ENCODE measurements at regions not wholly inside any gene's neighbourhood (a gene's known extent, or its start where the extent isn't known, plus 50 kb on each side); places are given as distances from the start of the nearest gene placed in this dataset.

GRCh38 chr1:95916616-95917015, 682.6 kb downstream of the RWDD3 start:
- ChIA-PET CTCF (interaction anchor here (0.7 to 1.6 kb wide), 6 partner anchors 8 to 1134 kb away, joined by 3 to 7 read pairs (median 4); no protein-coding TSS in a partner anchor), POLR2A (no interaction called here)
- DNase-seq (ENCODE audit: low read depth, low spot score) = peak; percentile 46
- no peak overlapping the region for H3K4me2 ChIP-seq (ENCODE audit: insufficient read depth, low read length)
- no peaks in the 10 kb centered on the region for H3K9me1 ChIP-seq (replicated peaks; ENCODE audit: control insufficient read depth, extremely low read depth, insufficient read depth, low read length)
- no peak overlapping the region for H2AFZ ChIP-seq (ENCODE audit: low read depth, low read length)
- H3K4me1 ChIP-seq (ENCODE audit: control insufficient read depth, extremely low read depth, insufficient read depth, low read length) = no peaks in the 10 kb centered on the region
- no peaks in the 10 kb centered on the region for H3K9me3 ChIP-seq (replicated peaks; ENCODE audit: control insufficient read depth, insufficient read depth, low read length)
- H4K20me1 ChIP-seq (replicated peaks; ENCODE audit: control insufficient read depth, extremely low read depth, insufficient read depth, low read length) = no peaks in the 10 kb centered on the region
- H3K36me3 ChIP-seq (ENCODE audit: control insufficient read depth in 2 of 2, extremely low read depth in 1 of 2, insufficient read depth in 2 of 2, low read length in 2 of 2) = no peaks in the 10 kb centered on the region
- TF ChIP-seq MAX (IDR thresholded peaks at IDR 0.05; ENCODE audit: insufficient read depth, insufficient read length) = no peak
- TF ChIP-seq, protein P1, sequence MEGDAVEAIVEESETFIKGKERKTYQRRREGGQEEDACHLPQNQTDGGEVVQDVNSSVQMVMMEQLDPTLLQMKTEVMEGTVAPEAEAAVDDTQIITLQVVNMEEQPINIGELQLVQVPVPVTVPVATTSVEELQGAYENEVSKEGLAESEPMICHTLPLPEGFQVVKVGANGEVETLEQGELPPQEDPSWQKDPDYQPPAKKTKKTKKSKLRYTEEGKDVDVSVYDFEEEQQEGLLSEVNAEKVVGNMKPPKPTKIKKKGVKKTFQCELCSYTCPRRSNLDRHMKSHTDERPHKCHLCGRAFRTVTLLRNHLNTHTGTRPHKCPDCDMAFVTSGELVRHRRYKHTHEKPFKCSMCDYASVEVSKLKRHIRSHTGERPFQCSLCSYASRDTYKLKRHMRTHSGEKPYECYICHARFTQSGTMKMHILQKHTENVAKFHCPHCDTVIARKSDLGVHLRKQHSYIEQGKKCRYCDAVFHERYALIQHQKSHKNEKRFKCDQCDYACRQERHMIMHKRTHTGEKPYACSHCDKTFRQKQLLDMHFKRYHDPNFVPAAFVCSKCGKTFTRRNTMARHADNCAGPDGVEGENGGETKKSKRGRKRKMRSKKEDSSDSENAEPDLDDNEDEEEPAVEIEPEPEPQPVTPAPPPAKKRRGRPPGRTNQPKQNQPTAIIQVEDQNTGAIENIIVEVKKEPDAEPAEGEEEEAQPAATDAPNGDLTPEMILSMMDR (IDR thresholded peaks at IDR 0.05; ENCODE audit: extremely low read depth in 1 of 2, insufficient read depth in 1 of 2, low read depth in 1 of 2, low read length in 2 of 2) = peak; percentile 25 to 51
- no peak for FAIRE-seq
- no peaks in the 10 kb centered on the region for H3K27me3 ChIP-seq (ENCODE audit: control insufficient read depth in 2 of 2, insufficient read depth in 2 of 2, low read length in 2 of 2)
- intact Hi-C loops (cut with micrococcal nuclease) (loop anchor here (1.0 to 5.0 kb wide), 3 partner anchors 166 to 929 kb away; no protein-coding TSS in a partner anchor), dilution Hi-C loops (cut with MboI; ENCODE audit: extremely low pct_ligation_motif_present, low sequenced_read_pairs) (no loop called here)
- no peak overlapping the region for H3K4me3 ChIP-seq (replicated peaks in 1 of 3; ENCODE audit: insufficient read depth in 1 of 3, low read depth in 1 of 3, low read length in 3 of 3)
- BruUV-seq (replicated peaks) = no TSS peak
- H3K79me2 ChIP-seq (ENCODE audit: control insufficient read depth, insufficient read depth, low read length) = no peaks in the 10 kb centered on the region
- H3K27ac ChIP-seq (ENCODE audit: insufficient read depth, low read depth, low read length) = no peak overlapping the region
- H3K9ac ChIP-seq (replicated peaks; ENCODE audit: extremely low read depth, insufficient read depth, low read length) = no peak overlapping the region

DNA sequence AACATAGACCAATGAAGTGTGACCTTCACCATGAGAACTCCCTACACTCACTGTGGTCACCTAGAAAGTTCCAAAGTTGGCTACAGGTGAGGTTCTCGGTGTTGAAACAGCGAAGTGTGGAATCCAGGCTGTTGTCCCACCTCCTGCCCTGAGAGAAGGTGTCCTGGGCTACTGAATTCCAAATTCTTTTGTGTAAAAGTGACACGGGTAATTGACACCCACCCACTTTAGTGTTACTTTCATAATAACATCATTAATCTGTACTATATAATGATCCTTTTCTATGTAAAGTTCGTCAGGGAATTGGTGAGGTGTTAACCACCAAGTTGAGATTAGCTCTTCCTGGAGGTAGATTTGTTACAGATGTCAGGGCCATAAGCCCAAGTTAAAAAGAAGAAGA, 690.7 kb downstream of the RWDD3 start:
- FAIRE-seq (no peak), DNase-seq (ENCODE audit: low read depth, low spot score) (no peak)
- BruUV-seq (replicated peaks) = no TSS peak
- dilution Hi-C loops (cut with MboI; ENCODE audit: extremely low pct_ligation_motif_present, low sequenced_read_pairs) = no loop called here
- no peak for TF ChIP-seq MAX (IDR thresholded peaks at IDR 0.05; ENCODE audit: insufficient read depth, insufficient read length)
- no peak for TF ChIP-seq JUN (IDR thresholded peaks at IDR 0.05; ENCODE audit: borderline replicate concordance, insufficient read depth, insufficient read length, low read depth)
- TF ChIP-seq EZH2 (IDR thresholded peaks at IDR 0.05; ENCODE audit: borderline replicate concordance, low read depth, low read length, severe bottlenecking) = no peak
- no peak for TF ChIP-seq POLR2A (IDR thresholded peaks at IDR 0.05; ENCODE audit: low read depth, low read length)
- TF ChIP-seq MYC (IDR thresholded peaks at IDR 0.05; ENCODE audit: low read depth, low read length) = no peak
- TF ChIP-seq POLR2AphosphoS5 (IDR thresholded peaks at IDR 0.05; ENCODE audit: insufficient read depth, low read depth, low read length) = no peak
- TF ChIP-seq, protein P1 (IDR thresholded peaks at IDR 0.05; ENCODE audit: extremely low read depth in 1 of 2, insufficient read depth in 1 of 2, low read depth in 1 of 2, low read length in 2 of 2) = no peak
- no peak for TF ChIP-seq GATA2 (IDR thresholded peaks at IDR 0.05; ENCODE audit: insufficient read depth, insufficient read length, low read depth, low read length)
- Histone ChIP-seq H3K27ac (ENCODE audit: insufficient read depth, low read depth, low read length) (no peak overlapping the region), H3K4me3 (replicated peaks in 1 of 3; ENCODE audit: insufficient read depth in 1 of 3, low read depth in 1 of 3, low read length in 3 of 3) (no peak overlapping the region), H2AFZ (ENCODE audit: low read depth, low read length) (no peak overlapping the region), H3K9me3 (replicated peaks; ENCODE audit: control insufficient read depth, insufficient read depth, low read length) (no peaks in the 10 kb centered on the region), H3K4me2 (ENCODE audit: insufficient read depth, low read length) (no peak overlapping the region), H3K79me2 (ENCODE audit: control insufficient read depth, insufficient read depth, low read length) (no peaks in the 10 kb centered on the region), H3K36me3 (ENCODE audit: control insufficient read depth in 2 of 2, extremely low read depth in 1 of 2, insufficient read depth in 2 of 2, low read length in 2 of 2) (no peaks in the 10 kb centered on the region), H3K27me3 (ENCODE audit: control insufficient read depth in 2 of 2, insufficient read depth in 2 of 2, low read length in 2 of 2) (no peaks in the 10 kb centered on the region), H3K4me1 (ENCODE audit: control insufficient read depth, extremely low read depth, insufficient read depth, low read length) (no peaks in the 10 kb centered on the region), H3K9ac (replicated peaks; ENCODE audit: extremely low read depth, insufficient read depth, low read length) (no peak overlapping the region), H3K9me1 (replicated peaks; ENCODE audit: control insufficient read depth, extremely low read depth, insufficient read depth, low read length) (no peaks in the 10 kb centered on the region), H4K20me1 (replicated peaks; ENCODE audit: control insufficient read depth, extremely low read depth, insufficient read depth, low read length) (no peaks in the 10 kb centered on the region)
- CTCF ChIA-PET = interaction anchor here (1.3 kb wide), 2 partner anchors 8 to 12 kb away, joined by 3 to 4 read pairs; no protein-coding TSS in a partner anchor
- POLR2A ChIA-PET = no interaction called here
- intact Hi-C loops (cut with micrococcal nuclease) = no loop called here

All from endothelial cell of umbilical vein (primary cell).